A549 (cell line): ENCODE measurements at regions not wholly inside any gene's neighbourhood (a gene's known extent, or its start where the extent isn't known, plus 50 kb on each side); places are given as distances from the start of the nearest gene placed in this dataset.

Source experiments
- ATAC-seq, 2 experiments: fragments of 200-7000 bp in 1 of 2; fragments of >200 bp in 1 of 2; cut with Nextera tagmentation in 1 of 2; cut with Tn5 transposase in 1 of 2; 3 replicates each; pipeline versions ENCODE4 v1.8.0 to v1.9.1; 2018 to 2020; ENCODE audit warnings: mild to moderate bottlenecking in 1 of 2, moderate library complexity in 1 of 2
- CTCF ChIA-PET: fragments of 300-600 bp; sonication (Branson Sonifier 250); formaldehyde crosslinking; extraction: SDS; loops from one replicate; lab custom pipeline; 2021; ENCODE audit warnings: antibody characterized with exemption, inconsistent platforms; lab: Yijun Ruan, JAX
- POLR2A ChIA-PET: fragments of 350-600 bp; formaldehyde crosslinking; extraction: SDS; loops from one replicate; lab custom pipeline; 2021; ENCODE audit warnings: antibody characterized with exemption, inconsistent platforms; lab: Yijun Ruan, JAX
- DNase-seq, 2 experiments: peaks; one replicate each; pipeline versions ENCODE4 v3.0.0 to v3.0.0-alpha.2; 2011 to 2016; ENCODE audit warnings: low read depth in 1 of 2, low spot score in 1 of 2
- FAIRE-seq: peaks from 2 replicates; lab custom pipeline; 2011; peaks lifted over from hg19 to GRCh38; lab: Jason Lieb, UNC
- H3K27ac ChIP-seq, 2 experiments: fragments of >200 bp; sonication (Bioruptor Twin); formaldehyde crosslinking; 3 replicates each; pipeline ENCODE4 v1.5.1; 2016 to 2017
- H3K4me1 ChIP-seq: fragments of >200 bp; sonication (Bioruptor Twin); formaldehyde crosslinking; 3 replicates; pipeline ENCODE4 v1.6.1; 2016
- H3K4me2 ChIP-seq: fragments of >200 bp; sonication (Bioruptor Twin); formaldehyde crosslinking; 3 replicates; pipeline ENCODE4 v1.6.1; 2016
- H3K4me3 ChIP-seq: fragments of >200 bp; sonication (Bioruptor Twin); formaldehyde crosslinking; 3 replicates; pipeline ENCODE4 v1.5.1; 2016
- H3K9me3 ChIP-seq: fragments of >200 bp; sonication (Bioruptor Twin); formaldehyde crosslinking; 3 replicates; pipeline ENCODE4 v1.6.1; 2016
- CHD2 ChIP-seq: fragments of 150-350 bp; IDR thresholded peaks from 2 replicates; pipeline ENCODE4 v1.6.1; 2014; ENCODE audit warnings: low read length; ENCODE audit not compliant: partially characterized antibody
- EHF ChIP-seq: fragments of 250-450 bp; sonication (Bioruptor Pico); IDR thresholded peaks from 2 replicates; pipeline ENCODE4 v1.5.0; 2020; ENCODE audit warnings: mild to moderate bottlenecking
- EP300 ChIP-seq, 2 experiments: fragments of >200 bp; sonication (Bioruptor Twin); formaldehyde crosslinking; IDR thresholded peaks; 2 replicates in 1 of 2; 3 replicates in 1 of 2; pipeline ENCODE4 v1.6.1; 2016 to 2017
- FOSB ChIP-seq: fragments of 250-450 bp; sonication (Bioruptor Pico); IDR thresholded peaks from 2 replicates; pipeline ENCODE4 v1.5.0; 2020; ENCODE audit warnings: mild to moderate bottlenecking, moderate library complexity
- FOSL2 ChIP-seq, 2 experiments: fragments of 450-650 bp in 1 of 2; fragments of >200 bp in 1 of 2; sonication (Bioruptor Twin) in 1 of 2; formaldehyde crosslinking; IDR thresholded peaks; 2 replicates each; pipeline versions ENCODE4 v1.5.0 to v1.6.1; 2016 to 2020; ENCODE audit warnings: mild to moderate bottlenecking in 1 of 2, moderate library complexity in 1 of 2
- GATA3 ChIP-seq: IDR thresholded peaks from 2 replicates; pipeline ENCODE4 v1.6.1; 2012; ENCODE audit warnings: borderline replicate concordance
- HEYL ChIP-seq: fragments of 250-450 bp; sonication (Bioruptor Pico); IDR thresholded peaks from 2 replicates; pipeline ENCODE4 v1.8.0; 2021; ENCODE audit warnings: mild to moderate bottlenecking, moderate library complexity
- HOXA7 ChIP-seq: fragments of 250-450 bp; sonication (Bioruptor Pico); IDR thresholded peaks from 2 replicates; pipeline ENCODE4 v1.5.0; 2020; ENCODE audit warnings: mild to moderate bottlenecking, moderate library complexity
- HOXB13 ChIP-seq: fragments of 250-450 bp; sonication (Bioruptor Pico); IDR thresholded peaks from 2 replicates; pipeline ENCODE4 v1.5.0; 2020; ENCODE audit warnings: low read depth, mild to moderate bottlenecking, moderate library complexity
- JUN ChIP-seq, 2 experiments: fragments of >200 bp; sonication (Bioruptor Twin); formaldehyde crosslinking; IDR thresholded peaks; 2 replicates in 1 of 2; 3 replicates in 1 of 2; pipeline ENCODE4 v1.6.1; 2016 to 2017
- KDM1A ChIP-seq: fragments of 200-600 bp; sonication (generic); IDR thresholded peaks from 2 replicates; pipeline ENCODE4 v1.6.1; 2016; ENCODE audit warnings: low read depth, mild to moderate bottlenecking
- MYC ChIP-seq: IDR thresholded peaks from 2 replicates; pipeline ENCODE4 v1.6.1; 2012; ENCODE audit warnings: mild to moderate bottlenecking, inconsistent platforms, low read length, improper control_type of control experiment, borderline replicate concordance
- NFE2L2 ChIP-seq: fragments of 150-350 bp; conservative IDR thresholded peaks from 2 replicates; pipeline ENCODE4 v1.6.1; 2014; ENCODE audit warnings: low read length
- POLR2A ChIP-seq: IDR thresholded peaks from 2 replicates; pipeline ENCODE4 v1.6.1; 2012; ENCODE audit warnings: mild to moderate bottlenecking, low read length
- POLR2AphosphoS2 ChIP-seq: conservative IDR thresholded peaks from 2 replicates; pipeline ENCODE4 v1.6.1; 2012; ENCODE audit warnings: low read length, improper control_type of control experiment, inconsistent platforms
- RNF2 ChIP-seq: fragments of 200-600 bp; sonication (generic); IDR thresholded peaks from 2 replicates; pipeline ENCODE4 v1.6.1; 2016; ENCODE audit warnings: low read depth, mild to moderate bottlenecking, antibody characterized with exemption, moderate library complexity, borderline replicate concordance
- SREBF2 ChIP-seq: fragments of 450-650 bp; IDR thresholded peaks from 2 replicates; pipeline ENCODE4 v1.6.1; 2014; ENCODE audit warnings: mild to moderate bottlenecking, moderate library complexity
- ZFP36 ChIP-seq: fragments of 450-650 bp; IDR thresholded peaks from 2 replicates; pipeline ENCODE4 v1.6.1; 2014; ENCODE audit warnings: borderline replicate concordance; ENCODE audit not compliant: partially characterized antibody
- ZNF302 ChIP-seq: fragments of 250-450 bp; sonication (Bioruptor Pico); IDR thresholded peaks from 2 replicates; pipeline ENCODE4 v1.9.0; 2021; ENCODE audit warnings: inconsistent platforms, mild to moderate bottlenecking, moderate library complexity
- ZSCAN20 ChIP-seq: fragments of 250-450 bp; sonication (Bioruptor Pico); IDR thresholded peaks from 2 replicates; pipeline ENCODE4 v1.8.0; 2022; ENCODE audit warnings: mild to moderate bottlenecking, moderate library complexity
- WGBS: methylation state at CpG from one replicate; pipeline ENCODE4 v1.1.6; 2017; ENCODE audit errors: missing lambda C conversion rate; 5-methylcytosine and 5-hydroxymethylcytosine counted together
- TF ChIP-seq, protein P1 (sequence below): fragments of 250-450 bp; sonication (Bioruptor Pico); IDR thresholded peaks from 2 replicates; pipeline ENCODE4 v1.5.0; 2020; ENCODE audit warnings: low read depth, mild to moderate bottlenecking, moderate library complexity
- TF ChIP-seq, protein P2 (sequence below): fragments of >200 bp; sonication (Bioruptor Twin); formaldehyde crosslinking; IDR thresholded peaks from 3 replicates; pipeline ENCODE4 v1.5.1; 2016
- TF ChIP-seq, protein P3 (sequence below): IDR thresholded peaks from 2 replicates; pipeline ENCODE4 v1.6.1; 2012; ENCODE audit warnings: low read depth, borderline replicate concordance
- TF ChIP-seq, protein P4 (sequence below): fragments of >200 bp; sonication (Bioruptor Twin); formaldehyde crosslinking; IDR thresholded peaks from 3 replicates; pipeline ENCODE4 v1.6.1; 2016
- TF ChIP-seq, protein P5 (sequence below): fragments of 200-600 bp; sonication (generic); IDR thresholded peaks from 2 replicates; pipeline ENCODE4 v1.6.1; 2016; ENCODE audit warnings: antibody characterized with exemption, mild to moderate bottlenecking, moderate library complexity

DNA sequence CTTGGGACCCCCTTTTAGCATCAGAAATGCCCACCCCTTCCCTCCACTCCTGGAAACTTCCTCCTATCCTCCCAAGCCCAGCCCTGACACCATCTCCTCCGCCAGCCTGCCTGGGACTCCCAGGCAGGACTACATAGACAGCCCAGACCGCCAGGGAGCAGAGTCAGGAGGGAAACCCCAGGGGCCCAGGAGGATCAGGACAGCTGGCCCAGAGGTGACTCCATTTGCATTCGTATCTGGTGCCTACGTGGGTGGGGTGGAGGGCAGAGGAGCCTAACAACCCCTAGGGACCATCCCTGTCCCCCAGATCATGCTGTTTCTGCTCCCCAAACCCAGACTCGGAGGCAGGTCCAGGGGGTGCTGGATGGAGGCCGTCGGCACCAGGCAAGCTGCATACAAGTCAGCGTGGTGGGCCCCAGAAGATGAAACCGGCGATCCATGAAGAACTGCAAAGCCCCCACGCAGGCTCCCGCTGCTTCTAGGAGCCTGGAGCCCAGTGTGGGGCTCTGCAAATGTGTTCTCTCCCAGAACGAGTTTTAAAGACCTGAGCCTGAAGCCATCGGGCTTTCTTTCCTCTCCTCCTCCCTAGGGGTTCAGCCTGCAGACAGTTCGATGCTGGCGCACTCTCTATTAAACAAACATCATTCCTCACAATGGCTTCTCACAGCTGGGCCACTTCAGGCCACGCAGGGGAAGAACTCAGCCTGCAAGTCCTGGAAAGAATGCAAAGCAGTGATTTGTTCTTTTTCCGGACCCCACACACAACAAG, 1506.8 kb downstream of the BRD1 start:
- no peak for TF ChIP-seq POLR2AphosphoS2
- no peak for TF ChIP-seq JUN (IDR thresholded peaks at IDR 0.05)
- TF ChIP-seq, protein P1, sequence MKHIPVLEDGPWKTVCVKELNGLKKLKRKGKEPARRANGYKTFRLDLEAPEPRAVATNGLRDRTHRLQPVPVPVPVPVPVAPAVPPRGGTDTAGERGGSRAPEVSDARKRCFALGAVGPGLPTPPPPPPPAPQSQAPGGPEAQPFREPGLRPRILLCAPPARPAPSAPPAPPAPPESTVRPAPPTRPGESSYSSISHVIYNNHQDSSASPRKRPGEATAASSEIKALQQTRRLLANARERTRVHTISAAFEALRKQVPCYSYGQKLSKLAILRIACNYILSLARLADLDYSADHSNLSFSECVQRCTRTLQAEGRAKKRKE, result no peak
- no peak for TF ChIP-seq HOXA7
- no peak for TF ChIP-seq FOSL2 (IDR thresholded peaks at IDR 0.05)
- TF ChIP-seq FOSL2 (CRISPR knock-in tag; IDR thresholded peaks at IDR 0.05), result no peak
- TF ChIP-seq ZFP36, result no peak
- TF ChIP-seq, protein P2, sequence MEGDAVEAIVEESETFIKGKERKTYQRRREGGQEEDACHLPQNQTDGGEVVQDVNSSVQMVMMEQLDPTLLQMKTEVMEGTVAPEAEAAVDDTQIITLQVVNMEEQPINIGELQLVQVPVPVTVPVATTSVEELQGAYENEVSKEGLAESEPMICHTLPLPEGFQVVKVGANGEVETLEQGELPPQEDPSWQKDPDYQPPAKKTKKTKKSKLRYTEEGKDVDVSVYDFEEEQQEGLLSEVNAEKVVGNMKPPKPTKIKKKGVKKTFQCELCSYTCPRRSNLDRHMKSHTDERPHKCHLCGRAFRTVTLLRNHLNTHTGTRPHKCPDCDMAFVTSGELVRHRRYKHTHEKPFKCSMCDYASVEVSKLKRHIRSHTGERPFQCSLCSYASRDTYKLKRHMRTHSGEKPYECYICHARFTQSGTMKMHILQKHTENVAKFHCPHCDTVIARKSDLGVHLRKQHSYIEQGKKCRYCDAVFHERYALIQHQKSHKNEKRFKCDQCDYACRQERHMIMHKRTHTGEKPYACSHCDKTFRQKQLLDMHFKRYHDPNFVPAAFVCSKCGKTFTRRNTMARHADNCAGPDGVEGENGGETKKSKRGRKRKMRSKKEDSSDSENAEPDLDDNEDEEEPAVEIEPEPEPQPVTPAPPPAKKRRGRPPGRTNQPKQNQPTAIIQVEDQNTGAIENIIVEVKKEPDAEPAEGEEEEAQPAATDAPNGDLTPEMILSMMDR, result no peak
- no peak for TF ChIP-seq HOXB13 (CRISPR knock-in tag)
- TF ChIP-seq, protein P3, sequence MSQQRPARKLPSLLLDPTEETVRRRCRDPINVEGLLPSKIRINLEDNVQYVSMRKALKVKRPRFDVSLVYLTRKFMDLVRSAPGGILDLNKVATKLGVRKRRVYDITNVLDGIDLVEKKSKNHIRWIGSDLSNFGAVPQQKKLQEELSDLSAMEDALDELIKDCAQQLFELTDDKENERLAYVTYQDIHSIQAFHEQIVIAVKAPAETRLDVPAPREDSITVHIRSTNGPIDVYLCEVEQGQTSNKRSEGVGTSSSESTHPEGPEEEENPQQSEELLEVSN, result no peak
- no peak for TF ChIP-seq NFE2L2
- TF ChIP-seq CHD2, result no peak
- no peak for TF ChIP-seq EP300 (IDR thresholded peaks at IDR 0.05)
- no peak for TF ChIP-seq ZSCAN20 (CRISPR knock-in tag)
- no peak for TF ChIP-seq SREBF2
- no peak for TF ChIP-seq KDM1A
- no peak for TF ChIP-seq RNF2
- TF ChIP-seq, all 56 proteins: peak for 0
- H3K4me2 ChIP-seq, result no peak overlapping the region
- no peak for DNase-seq
- H3K27ac ChIP-seq, result no peak overlapping the region
- no peaks in the 10 kb centered on the region for H3K4me1 ChIP-seq
- ChIA-PET CTCF (no interaction called here), POLR2A (no interaction called here)
- no peak for FAIRE-seq
- 84% methylated on average over 10 of the region's 18 CpGs for WGBS
- no peak for ATAC-seq
- H3K9me3 ChIP-seq, result no peaks in the 10 kb centered on the region
- H3K4me3 ChIP-seq, result no peak overlapping the region

DNA sequence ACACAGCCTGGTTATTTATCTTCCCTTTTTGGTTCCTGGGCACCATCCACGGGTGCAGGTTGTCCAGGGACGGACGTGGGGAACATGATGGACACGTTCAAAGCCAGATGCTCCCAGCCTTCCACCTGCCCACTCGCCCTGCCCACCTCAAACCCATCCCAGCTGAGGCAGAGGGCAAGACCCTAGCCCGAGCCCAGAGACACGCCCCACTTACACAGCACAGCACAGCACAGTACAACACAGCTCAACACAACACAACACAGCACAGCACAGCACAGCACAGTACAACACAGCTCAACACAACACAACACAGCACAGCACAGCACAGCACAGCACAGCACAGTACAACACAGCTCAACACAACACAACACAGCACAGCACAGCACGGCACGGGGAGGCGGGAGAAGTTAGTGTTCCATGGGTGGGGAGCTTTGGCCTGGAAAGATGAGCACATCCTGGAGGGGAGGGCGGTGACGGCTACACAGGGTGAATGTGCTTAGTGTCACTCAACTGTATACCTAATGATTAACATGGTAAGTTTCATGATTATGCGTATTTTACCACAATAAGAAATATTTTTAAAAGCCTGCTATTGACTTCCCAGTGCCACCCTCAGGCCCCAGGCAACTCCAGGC, 1507.5 kb downstream of the BRD1 start:
- no peaks in the 10 kb centered on the region for H3K9me3 ChIP-seq
- TF ChIP-seq, protein P4, sequence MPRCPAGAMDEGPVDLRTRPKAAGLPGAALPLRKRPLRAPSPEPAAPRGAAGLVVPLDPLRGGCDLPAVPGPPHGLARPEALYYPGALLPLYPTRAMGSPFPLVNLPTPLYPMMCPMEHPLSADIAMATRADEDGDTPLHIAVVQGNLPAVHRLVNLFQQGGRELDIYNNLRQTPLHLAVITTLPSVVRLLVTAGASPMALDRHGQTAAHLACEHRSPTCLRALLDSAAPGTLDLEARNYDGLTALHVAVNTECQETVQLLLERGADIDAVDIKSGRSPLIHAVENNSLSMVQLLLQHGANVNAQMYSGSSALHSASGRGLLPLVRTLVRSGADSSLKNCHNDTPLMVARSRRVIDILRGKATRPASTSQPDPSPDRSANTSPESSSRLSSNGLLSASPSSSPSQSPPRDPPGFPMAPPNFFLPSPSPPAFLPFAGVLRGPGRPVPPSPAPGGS, result no peak
- no peak for TF ChIP-seq HEYL
- TF ChIP-seq ZNF302, result no peak
- TF ChIP-seq MYC, result no peak
- no peak for TF ChIP-seq FOSB (CRISPR knock-in tag)
- TF ChIP-seq HOXA7, result no peak
- TF ChIP-seq, protein P5, sequence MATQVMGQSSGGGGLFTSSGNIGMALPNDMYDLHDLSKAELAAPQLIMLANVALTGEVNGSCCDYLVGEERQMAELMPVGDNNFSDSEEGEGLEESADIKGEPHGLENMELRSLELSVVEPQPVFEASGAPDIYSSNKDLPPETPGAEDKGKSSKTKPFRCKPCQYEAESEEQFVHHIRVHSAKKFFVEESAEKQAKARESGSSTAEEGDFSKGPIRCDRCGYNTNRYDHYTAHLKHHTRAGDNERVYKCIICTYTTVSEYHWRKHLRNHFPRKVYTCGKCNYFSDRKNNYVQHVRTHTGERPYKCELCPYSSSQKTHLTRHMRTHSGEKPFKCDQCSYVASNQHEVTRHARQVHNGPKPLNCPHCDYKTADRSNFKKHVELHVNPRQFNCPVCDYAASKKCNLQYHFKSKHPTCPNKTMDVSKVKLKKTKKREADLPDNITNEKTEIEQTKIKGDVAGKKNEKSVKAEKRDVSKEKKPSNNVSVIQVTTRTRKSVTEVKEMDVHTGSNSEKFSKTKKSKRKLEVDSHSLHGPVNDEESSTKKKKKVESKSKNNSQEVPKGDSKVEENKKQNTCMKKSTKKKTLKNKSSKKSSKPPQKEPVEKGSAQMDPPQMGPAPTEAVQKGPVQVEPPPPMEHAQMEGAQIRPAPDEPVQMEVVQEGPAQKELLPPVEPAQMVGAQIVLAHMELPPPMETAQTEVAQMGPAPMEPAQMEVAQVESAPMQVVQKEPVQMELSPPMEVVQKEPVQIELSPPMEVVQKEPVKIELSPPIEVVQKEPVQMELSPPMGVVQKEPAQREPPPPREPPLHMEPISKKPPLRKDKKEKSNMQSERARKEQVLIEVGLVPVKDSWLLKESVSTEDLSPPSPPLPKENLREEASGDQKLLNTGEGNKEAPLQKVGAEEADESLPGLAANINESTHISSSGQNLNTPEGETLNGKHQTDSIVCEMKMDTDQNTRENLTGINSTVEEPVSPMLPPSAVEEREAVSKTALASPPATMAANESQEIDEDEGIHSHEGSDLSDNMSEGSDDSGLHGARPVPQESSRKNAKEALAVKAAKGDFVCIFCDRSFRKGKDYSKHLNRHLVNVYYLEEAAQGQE, result no peak
- TF ChIP-seq HOXB13 (CRISPR knock-in tag), result no peak
- TF ChIP-seq GATA3, result no peak
- no peak for TF ChIP-seq EHF (CRISPR knock-in tag)
- no peak for TF ChIP-seq POLR2A
- H3K27ac ChIP-seq, result no peak overlapping the region
- no peak for DNase-seq
- ChIA-PET POLR2A (no interaction called here), CTCF (no interaction called here)
- H3K4me1 ChIP-seq, result no peaks in the 10 kb centered on the region
- ATAC-seq, result no peak
- no peak for FAIRE-seq
- no peak overlapping the region for H3K4me3 ChIP-seq
- WGBS, result 80% methylated on average over 11 of the region's 13 CpGs
- H3K4me2 ChIP-seq, result no peak overlapping the region
